Uterus (tissue), 3 donors: ENCODE measurements at regions not wholly inside any gene's neighbourhood (a gene's known extent, or its start where the extent isn't known, plus 50 kb on each side); places are given as distances from the start of the nearest gene placed in this dataset.

Experiments used
- DNase-seq, 2 donors: peaks; one replicate each; pipeline ENCODE4 v3.0.0-alpha.2; 2019 to 2020
- H3K27ac ChIP-seq, 2 donors: fragments of 200-600 bp; sonication (generic); 1 replicate in 1 of 2; 2 replicates in 1 of 2; pipeline ENCODE4 v1.5.1; 2016 to 2018
- H3K27me3 ChIP-seq, 2 donors: fragments of 200-600 bp; sonication (generic); one replicate each; pipeline ENCODE4 v1.5.1; 2018 to 2019; ENCODE audit warnings: control low read depth in 1 of 2
- H3K36me3 ChIP-seq, 2 donors: fragments of 200-600 bp; sonication (generic); one replicate each; pipeline ENCODE4 v1.5.1; 2019; ENCODE audit warnings: control low read depth in 1 of 2
- H3K4me1 ChIP-seq, 2 donors: fragments of 200-600 bp; sonication (generic); one replicate each; pipeline ENCODE4 v1.5.1; 2018 to 2019; ENCODE audit warnings: control low read depth in 1 of 2
- H3K4me3 ChIP-seq, 2 donors: fragments of 200-600 bp; sonication (generic); 1 replicate in 1 of 2; 2 replicates in 1 of 2; pipeline ENCODE4 v1.5.1; 2018 to 2019; ENCODE audit warnings: mild to moderate bottlenecking in 1 of 2
- H3K9me3 ChIP-seq, 2 donors: fragments of 200-600 bp; sonication (generic); one replicate each; pipeline ENCODE4 v1.5.1; 2019; ENCODE audit warnings: control low read depth in 1 of 2
- POLR2A ChIP-seq, 2 donors: fragments of 450-650 bp; IDR thresholded peaks; one replicate each; pipeline ENCODE4 v1.6.1; 2016; ENCODE audit warnings: antibody characterized with exemption in 2 of 2, mild to moderate bottlenecking in 1 of 2, moderate library complexity in 1 of 2
- intact Hi-C: fragments of 100-400 bp; cut with DNase I; formaldehyde crosslinking; loops from one replicate; pipeline ENCODE4 v1.15.1; 2023; ENCODE audit warnings: low total_unique reads
- TF ChIP-seq, protein P1 (sequence below), 4 experiments: fragments of 200-600 bp in 2 of 4; fragments of 450-650 bp in 2 of 4; sonication (generic) in 2 of 4; IDR thresholded peaks; one replicate each; pipeline ENCODE4 v1.5.1; 2016 to 2019; ENCODE audit warnings: antibody characterized with exemption in 4 of 4, mild to moderate bottlenecking in 2 of 4, moderate library complexity in 1 of 4
- donor health status: DM: yes; HTN: yes; CAD: no.

DNA sequence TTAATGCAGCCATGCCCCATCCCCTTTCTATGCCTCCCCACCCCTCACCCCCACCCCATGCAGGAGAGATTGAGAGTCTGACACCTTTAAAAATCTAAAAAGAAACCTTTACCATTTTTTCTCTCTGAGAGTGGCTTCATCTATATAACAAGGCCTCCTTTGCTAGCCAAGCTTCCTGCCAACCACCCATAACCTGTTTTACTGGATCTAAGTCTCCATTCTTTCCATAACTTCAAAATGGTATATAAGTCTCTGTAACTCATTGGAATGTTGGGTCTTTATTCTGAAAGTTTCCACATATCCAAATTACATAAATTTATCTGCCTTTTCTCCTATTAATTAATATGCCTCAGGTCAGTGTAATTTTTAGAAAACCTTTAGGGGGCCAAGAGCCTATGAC, 1174.0 kb downstream of the MAT2B start:
- Histone ChIP-seq H3K27ac (no peak overlapping the region), H3K4me3 (no peak overlapping the region), H3K9me3 (no peaks in the 10 kb centered on the region), H3K36me3 (no peaks in the 10 kb centered on the region), H3K27me3 (no peaks in the 10 kb centered on the region), H3K4me1 (no peaks in the 10 kb centered on the region)
- no peak for DNase-seq
- no peak for TF ChIP-seq POLR2A (IDR thresholded peaks at IDR 0.05)
- TF ChIP-seq, protein P1, sequence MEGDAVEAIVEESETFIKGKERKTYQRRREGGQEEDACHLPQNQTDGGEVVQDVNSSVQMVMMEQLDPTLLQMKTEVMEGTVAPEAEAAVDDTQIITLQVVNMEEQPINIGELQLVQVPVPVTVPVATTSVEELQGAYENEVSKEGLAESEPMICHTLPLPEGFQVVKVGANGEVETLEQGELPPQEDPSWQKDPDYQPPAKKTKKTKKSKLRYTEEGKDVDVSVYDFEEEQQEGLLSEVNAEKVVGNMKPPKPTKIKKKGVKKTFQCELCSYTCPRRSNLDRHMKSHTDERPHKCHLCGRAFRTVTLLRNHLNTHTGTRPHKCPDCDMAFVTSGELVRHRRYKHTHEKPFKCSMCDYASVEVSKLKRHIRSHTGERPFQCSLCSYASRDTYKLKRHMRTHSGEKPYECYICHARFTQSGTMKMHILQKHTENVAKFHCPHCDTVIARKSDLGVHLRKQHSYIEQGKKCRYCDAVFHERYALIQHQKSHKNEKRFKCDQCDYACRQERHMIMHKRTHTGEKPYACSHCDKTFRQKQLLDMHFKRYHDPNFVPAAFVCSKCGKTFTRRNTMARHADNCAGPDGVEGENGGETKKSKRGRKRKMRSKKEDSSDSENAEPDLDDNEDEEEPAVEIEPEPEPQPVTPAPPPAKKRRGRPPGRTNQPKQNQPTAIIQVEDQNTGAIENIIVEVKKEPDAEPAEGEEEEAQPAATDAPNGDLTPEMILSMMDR (IDR thresholded peaks at IDR 0.05), result no peak
- intact Hi-C loops, result no loop called here

DNA sequence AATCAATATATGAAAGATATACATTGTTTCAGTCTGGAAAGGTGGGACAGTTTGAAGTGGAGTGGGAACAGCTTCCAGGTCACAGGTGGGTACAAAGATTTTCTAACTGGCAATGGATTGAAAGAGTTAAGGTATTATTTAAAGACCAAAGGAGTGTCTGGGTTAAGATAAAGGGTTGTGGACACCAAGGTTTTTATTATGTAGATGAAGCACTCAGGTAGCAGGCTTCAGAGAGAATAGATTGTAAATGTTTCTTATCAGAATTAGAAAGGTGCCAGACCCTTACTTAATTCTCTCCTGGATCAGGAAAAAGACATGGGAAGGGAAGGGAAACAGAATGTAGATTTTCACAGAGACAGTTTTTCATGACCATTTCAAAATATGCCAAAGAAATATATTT, 1174.8 kb downstream of the MAT2B start:
- no peaks in the 10 kb centered on the region for H3K36me3 ChIP-seq
- no peaks in the 10 kb centered on the region for H3K27me3 ChIP-seq
- DNase-seq, result no peak
- TF ChIP-seq, protein P1 (IDR thresholded peaks at IDR 0.05), result no peak
- no peak for TF ChIP-seq POLR2A (IDR thresholded peaks at IDR 0.05)
- H3K27ac ChIP-seq, result no peak overlapping the region
- H3K4me1 ChIP-seq, result no peaks in the 10 kb centered on the region
- H3K4me3 ChIP-seq, result no peak overlapping the region
- intact Hi-C loops, result no loop called here
- no peaks in the 10 kb centered on the region for H3K9me3 ChIP-seq

GRCh38 chr5:164680812-164681520, 1175.5 kb downstream of the MAT2B start:
- TF ChIP-seq POLR2A (IDR thresholded peaks at IDR 0.05), result no peak
- TF ChIP-seq, protein P1 (IDR thresholded peaks at IDR 0.05), result no peak
- H3K27me3 ChIP-seq, result no peaks in the 10 kb centered on the region
- H3K4me3 ChIP-seq, result no peak overlapping the region
- no peak overlapping the region for H3K27ac ChIP-seq
- intact Hi-C loops, result no loop called here
- DNase-seq, result no peak
- H3K4me1 ChIP-seq, result no peaks in the 10 kb centered on the region
- H3K9me3 ChIP-seq, result no peaks in the 10 kb centered on the region
- H3K36me3 ChIP-seq, result no peaks in the 10 kb centered on the region

DNA sequence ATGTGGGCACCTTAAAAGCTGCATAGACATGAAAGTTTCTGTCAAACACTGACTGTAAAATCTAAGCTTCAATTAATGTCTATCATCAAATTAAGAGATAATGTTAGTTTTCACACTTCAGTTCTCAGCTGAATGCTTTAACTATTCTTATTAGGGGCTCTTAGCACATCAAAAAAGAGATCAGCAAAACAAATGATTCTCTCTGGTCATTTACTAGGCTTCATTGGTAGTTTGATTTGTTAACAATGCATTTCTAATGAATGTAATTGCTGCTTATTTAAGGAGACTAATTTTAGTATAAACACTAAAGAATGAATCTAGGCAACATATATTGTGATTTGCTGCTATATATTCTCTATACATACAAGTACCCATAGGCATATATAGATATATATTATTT, 1182.0 kb downstream of the MAT2B start:
- TF ChIP-seq, protein P1 (IDR thresholded peaks at IDR 0.05), result no peak
- TF ChIP-seq POLR2A (IDR thresholded peaks at IDR 0.05), result no peak
- no peak for DNase-seq

DNA sequence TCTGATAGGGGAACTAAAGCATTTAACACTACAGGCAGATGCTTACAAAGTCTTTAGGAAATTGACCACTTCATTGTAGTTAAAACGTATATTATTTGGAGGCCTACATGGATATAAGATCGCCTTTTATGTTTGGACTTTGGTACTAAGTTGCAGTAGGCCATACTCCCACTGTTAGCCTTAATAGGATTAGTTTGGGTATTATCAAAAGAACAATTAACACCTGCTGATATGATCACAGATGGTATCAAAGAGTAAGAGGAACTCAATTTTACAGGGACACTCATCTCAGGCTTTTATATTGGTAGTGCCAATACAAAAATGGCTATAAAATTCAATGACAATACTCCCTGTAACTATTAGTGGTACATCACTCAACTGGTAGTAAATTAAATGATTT, 1183.0 kb downstream of the MAT2B start:
- TF ChIP-seq POLR2A (IDR thresholded peaks at IDR 0.05), result no peak
- TF ChIP-seq, protein P1 (IDR thresholded peaks at IDR 0.05), result no peak
- intact Hi-C loops, result no loop called here
- Histone ChIP-seq H3K27ac (no peak overlapping the region), H3K4me3 (no peak overlapping the region), H3K36me3 (no peaks in the 10 kb centered on the region), H3K4me1 (no peaks in the 10 kb centered on the region), H3K27me3 (no peaks in the 10 kb centered on the region), H3K9me3 (no peaks in the 10 kb centered on the region)
- DNase-seq, result no peak

More for the DNA sequence above, 1182.0 kb downstream of the MAT2B start:
- Histone ChIP-seq H3K27me3 (no peaks in the 10 kb centered on the region), H3K36me3 (no peaks in the 10 kb centered on the region), H3K27ac (no peak overlapping the region), H3K4me3 (no peak overlapping the region), H3K9me3 (no peaks in the 10 kb centered on the region), H3K4me1 (no peaks in the 10 kb centered on the region)
- intact Hi-C loops, result no loop called here
